ENCODE measurements at regions not wholly inside any gene's neighbourhood (a gene's known extent, or its start where the extent isn't known, plus 50 kb on each side); places are given as distances from the start of the nearest gene placed in this dataset.

GRCh38 chr12:91959220-91959619 lies 186.4 kb downstream of the BTG1 start:
- no peak for DNase-seq

GRCh38 chr12:91958816-91959215 lies 186.8 kb downstream of the BTG1 start:
- no peak for DNase-seq

- no peak for DNase-seq
Measured at GRCh38 chr12:91954747-91955146, 190.9 kb downstream of the BTG1 start.

- DNase-seq: no peak
Measured at GRCh38 chr12:91954326-91954725, 191.3 kb downstream of the BTG1 start.

GRCh38 chr12:91952916-91953315 lies 192.7 kb downstream of the BTG1 start:
- no peak for DNase-seq

GRCh38 chr12:91951571-91951970 lies 194.1 kb downstream of the BTG1 start:
- DNase-seq: no peak

- DNase-seq: no peak
Measured at GRCh38 chr12:91948504-91948903, 197.1 kb downstream of the BTG1 start.

- no peak for DNase-seq
Measured at GRCh38 chr12:91947459-91947858, 198.2 kb downstream of the BTG1 start.

GRCh38 chr12:91944637-91945036 lies 201.0 kb downstream of the BTG1 start:
- DNase-seq: no peak

- no peak for DNase-seq
Measured at GRCh38 chr12:91940826-91941570, 204.6 kb downstream of the BTG1 start.

GRCh38 chr12:91940322-91940721 lies 205.3 kb downstream of the BTG1 start:
- DNase-seq: no peak

- DNase-seq: no peak
Measured at GRCh38 chr12:91937706-91938105, 207.9 kb downstream of the BTG1 start.

GRCh38 chr12:91937009-91937408 lies 208.6 kb downstream of the BTG1 start:
- peak; percentile 67 for DNase-seq

GRCh38 chr12:91935296-91935695 lies 210.3 kb downstream of the BTG1 start:
- DNase-seq: no peak

- no peak for DNase-seq
Measured at GRCh38 chr12:91931111-91931510, 214.5 kb downstream of the BTG1 start.

GRCh38 chr12:91928501-91928900 lies 217.1 kb downstream of the BTG1 start:
- no peak for DNase-seq

- no peak for DNase-seq
Measured at GRCh38 chr12:91926848-91927247, 218.8 kb downstream of the BTG1 start.

- DNase-seq: no peak
Measured at GRCh38 chr12:91924827-91925226, 220.8 kb downstream of the BTG1 start.

GRCh38 chr12:91923864-91924263 lies 221.8 kb downstream of the BTG1 start:
- DNase-seq: no peak

- DNase-seq: no peak
Measured at GRCh38 chr12:91922674-91923073, 223.0 kb downstream of the BTG1 start.

- no peak for DNase-seq
Measured at GRCh38 chr12:91922139-91922538, 223.5 kb downstream of the BTG1 start.

GRCh38 chr12:91921555-91921954 lies 224.1 kb downstream of the BTG1 start:
- DNase-seq: no peak

GRCh38 chr12:91920741-91921140 lies 224.9 kb downstream of the BTG1 start:
- no peak for DNase-seq

GRCh38 chr12:91920276-91920675 lies 225.4 kb downstream of the BTG1 start:
- no peak for DNase-seq

- DNase-seq: no peak
Measured at GRCh38 chr12:91918431-91918830, 227.2 kb downstream of the BTG1 start.
